GM12875 (cell line): ENCODE measurements at regions not wholly inside any gene's neighbourhood (a gene's known extent, or its start where the extent isn't known, plus 50 kb on each side); places are given as distances from the start of the nearest gene placed in this dataset.

Experiments
- H3K4me3 ChIP-seq: one replicate; pipeline ENCODE4 v1.5.1; 2011; ENCODE audit warnings: low read depth, low read length, control low read depth
- TF ChIP-seq, protein P1 (sequence below): IDR thresholded peaks from 2 replicates; pipeline ENCODE4 v1.5.1; 2011; ENCODE audit warnings: low read depth, mild to moderate bottlenecking, control low read depth, inconsistent platforms, low read length, moderate library complexity, borderline replicate concordance; ENCODE audit not compliant: insufficient read depth

DNA sequence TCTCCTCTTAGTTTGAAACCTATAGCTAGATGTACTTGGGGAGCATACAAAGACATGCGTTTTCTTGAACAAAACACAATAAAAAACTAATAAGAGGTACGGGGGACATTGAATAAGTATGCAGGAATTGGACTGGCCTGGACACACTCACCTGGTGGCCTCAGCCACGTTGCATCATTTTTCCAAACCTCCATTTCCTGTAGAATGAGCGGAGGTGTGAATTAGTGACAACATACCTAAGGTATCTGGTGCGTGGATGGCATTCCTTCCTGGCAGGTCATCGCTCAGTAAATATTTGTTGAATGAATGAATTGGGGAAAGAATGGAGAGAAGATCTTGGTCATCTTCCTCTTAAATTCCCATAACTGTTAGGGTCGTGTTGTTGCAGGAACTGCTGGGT lies 103.2 kb upstream of the CTBP2 start:
- no peak overlapping the region for H3K4me3 ChIP-seq
- TF ChIP-seq, protein P1, sequence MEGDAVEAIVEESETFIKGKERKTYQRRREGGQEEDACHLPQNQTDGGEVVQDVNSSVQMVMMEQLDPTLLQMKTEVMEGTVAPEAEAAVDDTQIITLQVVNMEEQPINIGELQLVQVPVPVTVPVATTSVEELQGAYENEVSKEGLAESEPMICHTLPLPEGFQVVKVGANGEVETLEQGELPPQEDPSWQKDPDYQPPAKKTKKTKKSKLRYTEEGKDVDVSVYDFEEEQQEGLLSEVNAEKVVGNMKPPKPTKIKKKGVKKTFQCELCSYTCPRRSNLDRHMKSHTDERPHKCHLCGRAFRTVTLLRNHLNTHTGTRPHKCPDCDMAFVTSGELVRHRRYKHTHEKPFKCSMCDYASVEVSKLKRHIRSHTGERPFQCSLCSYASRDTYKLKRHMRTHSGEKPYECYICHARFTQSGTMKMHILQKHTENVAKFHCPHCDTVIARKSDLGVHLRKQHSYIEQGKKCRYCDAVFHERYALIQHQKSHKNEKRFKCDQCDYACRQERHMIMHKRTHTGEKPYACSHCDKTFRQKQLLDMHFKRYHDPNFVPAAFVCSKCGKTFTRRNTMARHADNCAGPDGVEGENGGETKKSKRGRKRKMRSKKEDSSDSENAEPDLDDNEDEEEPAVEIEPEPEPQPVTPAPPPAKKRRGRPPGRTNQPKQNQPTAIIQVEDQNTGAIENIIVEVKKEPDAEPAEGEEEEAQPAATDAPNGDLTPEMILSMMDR = no peak

DNA sequence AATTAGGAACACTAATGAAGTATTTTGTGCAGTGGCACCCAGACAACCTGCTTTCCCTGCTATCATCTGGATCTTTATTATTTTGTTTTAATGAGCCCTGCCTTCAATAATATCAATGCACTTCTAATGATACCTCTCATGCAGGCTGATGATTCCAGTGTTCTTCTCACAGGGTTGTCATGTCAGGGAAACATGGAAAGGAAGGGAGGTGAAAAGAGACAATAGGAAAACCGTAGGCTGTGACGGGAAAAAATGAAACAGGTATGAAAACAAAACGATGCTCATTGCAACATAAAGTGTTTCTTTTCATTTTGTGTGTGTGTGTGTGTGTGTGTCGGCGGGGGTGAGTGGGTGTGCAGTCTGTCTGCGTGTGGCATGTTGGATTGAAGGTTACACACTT lies 102.6 kb upstream of the CTBP2 start:
- no peak overlapping the region for H3K4me3 ChIP-seq
- TF ChIP-seq, protein P1 = no peak

DNA sequence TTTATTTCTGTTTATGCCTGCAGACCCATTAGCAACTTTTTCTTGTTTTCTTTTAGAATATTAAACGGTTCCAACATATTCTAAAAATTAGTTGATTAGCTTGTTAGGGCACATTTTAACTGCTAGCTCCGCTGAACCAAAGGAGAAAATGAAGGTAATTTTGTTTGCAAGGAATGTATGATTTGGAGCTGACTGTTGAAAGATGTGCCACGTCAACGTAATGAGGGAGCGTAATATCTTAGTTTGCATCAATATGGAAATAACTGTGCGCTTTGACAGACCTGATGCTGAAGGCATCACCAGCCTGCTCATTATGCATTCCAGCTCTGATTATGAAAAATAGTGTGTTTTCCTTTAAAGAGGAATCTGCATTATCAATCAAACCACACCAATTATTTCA lies 102.0 kb upstream of the CTBP2 start:
- TF ChIP-seq, protein P1 = no peak
- no peak overlapping the region for H3K4me3 ChIP-seq

DNA sequence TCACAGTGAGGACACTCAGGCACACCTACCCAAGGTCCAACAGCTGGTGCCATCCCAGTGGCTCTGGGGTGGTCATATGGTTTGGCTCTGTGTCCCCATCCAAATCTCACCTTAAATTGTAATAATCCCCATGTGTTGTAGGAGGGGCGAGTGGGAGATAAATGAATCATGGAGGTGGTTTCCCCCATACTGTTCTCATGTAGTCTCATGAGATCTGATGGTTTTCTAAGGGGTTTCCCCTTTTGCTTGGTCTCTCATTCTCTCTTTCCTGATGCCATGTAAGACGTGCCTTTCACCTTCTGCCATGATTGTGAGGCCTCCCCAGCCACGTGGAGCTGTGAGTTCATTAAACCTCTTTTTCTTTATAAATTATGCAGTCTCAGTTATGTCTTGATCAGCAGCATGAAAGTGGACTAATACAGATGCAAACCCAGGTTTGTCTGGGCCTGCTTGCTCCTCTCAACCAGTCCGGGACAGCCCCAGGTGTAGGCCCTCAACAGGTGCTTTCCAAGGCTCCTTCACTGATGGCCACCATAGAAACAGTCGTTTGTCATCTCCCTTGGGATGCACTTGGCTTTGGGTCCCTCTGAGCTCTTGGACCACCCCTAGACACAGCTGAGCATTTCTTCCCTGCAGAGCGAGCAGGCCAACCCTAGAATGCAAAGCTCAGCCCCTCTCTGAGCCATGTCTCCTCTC lies 101.3 kb upstream of the CTBP2 start:
- TF ChIP-seq, protein P1 = no peak
- no peak overlapping the region for H3K4me3 ChIP-seq

DNA sequence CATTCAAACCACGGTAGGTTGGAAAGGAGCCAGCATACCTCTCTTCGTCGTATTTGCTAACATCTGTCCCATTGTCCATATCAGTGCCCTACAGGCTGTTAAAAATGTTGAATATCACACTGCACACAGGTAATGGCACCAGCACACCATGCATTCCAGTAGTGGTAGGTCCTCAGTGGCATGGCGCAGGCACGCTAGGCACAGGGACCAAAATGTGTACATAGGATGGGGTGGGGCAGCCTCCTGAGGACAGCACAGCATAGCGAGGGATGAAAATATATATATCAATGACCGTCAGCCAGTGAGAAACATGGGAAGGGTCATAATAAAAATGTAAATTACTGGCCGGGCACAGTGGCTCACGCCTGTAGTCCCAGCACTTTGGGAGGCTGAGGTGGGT lies 99.9 kb upstream of the CTBP2 start:
- TF ChIP-seq, protein P1 = no peak
- no peak overlapping the region for H3K4me3 ChIP-seq

DNA sequence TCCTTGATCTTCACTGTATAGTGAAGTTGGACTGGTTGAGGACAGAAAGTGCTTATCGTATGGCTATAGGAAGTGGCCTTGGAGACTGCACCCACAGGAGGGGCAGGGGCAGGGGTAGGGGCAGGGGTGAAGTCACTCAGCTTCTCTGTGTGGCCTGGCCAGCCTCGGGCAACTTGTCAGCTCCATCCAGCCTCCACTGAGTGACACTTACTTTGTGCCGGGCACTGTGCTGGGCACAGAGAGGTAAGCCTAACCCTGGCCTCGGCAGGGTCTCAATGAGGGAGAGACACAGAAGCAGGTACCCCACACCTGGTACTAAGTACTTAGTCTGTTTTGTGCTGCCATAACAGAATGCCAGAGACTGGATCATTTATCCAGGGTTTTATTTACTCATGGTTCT lies 99.3 kb upstream of the CTBP2 start:
- no peak overlapping the region for H3K4me3 ChIP-seq
- TF ChIP-seq, protein P1 = no peak

DNA sequence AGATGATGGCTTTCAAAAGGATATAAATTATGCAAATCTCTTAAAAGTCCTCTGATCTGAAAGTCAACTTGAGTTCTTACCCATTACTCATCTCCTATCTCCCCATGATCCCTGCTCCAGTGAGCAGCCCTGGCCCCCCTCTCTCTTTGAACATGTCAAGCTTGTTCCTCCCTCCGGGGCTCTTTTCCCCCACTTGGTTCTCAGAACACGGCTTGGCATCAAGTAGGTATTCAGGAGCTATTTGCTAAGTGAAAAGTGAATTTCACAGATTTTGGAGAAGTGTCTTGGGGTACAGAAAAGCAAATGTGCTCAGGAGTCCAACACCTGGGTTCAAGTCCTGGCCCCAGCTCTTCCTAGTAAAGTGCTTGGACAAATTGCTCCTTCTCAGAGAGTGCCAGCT lies 98.3 kb upstream of the CTBP2 start:
- no peak overlapping the region for H3K4me3 ChIP-seq
- TF ChIP-seq, protein P1 = no peak
